TTC549 (cell line): ENCODE measurements at regions not wholly inside any gene's neighbourhood (a gene's known extent, or its start where the extent isn't known, plus 50 kb on each side); places are given as distances from the start of the nearest gene placed in this dataset.

ENCODE experiments used
- FAIRE-seq: peaks from 2 replicates; lab custom pipeline; 2012; peaks lifted over from hg19 to GRCh38; lab: Jason Lieb, UNC

GRCh38 chr6:166009385-166010031, 158.1 kb downstream of the TBXT start:
- FAIRE-seq: no peak

GRCh38 chr6:166008441-166009369, 158.9 kb downstream of the TBXT start:
- FAIRE-seq: no peak

DNA sequence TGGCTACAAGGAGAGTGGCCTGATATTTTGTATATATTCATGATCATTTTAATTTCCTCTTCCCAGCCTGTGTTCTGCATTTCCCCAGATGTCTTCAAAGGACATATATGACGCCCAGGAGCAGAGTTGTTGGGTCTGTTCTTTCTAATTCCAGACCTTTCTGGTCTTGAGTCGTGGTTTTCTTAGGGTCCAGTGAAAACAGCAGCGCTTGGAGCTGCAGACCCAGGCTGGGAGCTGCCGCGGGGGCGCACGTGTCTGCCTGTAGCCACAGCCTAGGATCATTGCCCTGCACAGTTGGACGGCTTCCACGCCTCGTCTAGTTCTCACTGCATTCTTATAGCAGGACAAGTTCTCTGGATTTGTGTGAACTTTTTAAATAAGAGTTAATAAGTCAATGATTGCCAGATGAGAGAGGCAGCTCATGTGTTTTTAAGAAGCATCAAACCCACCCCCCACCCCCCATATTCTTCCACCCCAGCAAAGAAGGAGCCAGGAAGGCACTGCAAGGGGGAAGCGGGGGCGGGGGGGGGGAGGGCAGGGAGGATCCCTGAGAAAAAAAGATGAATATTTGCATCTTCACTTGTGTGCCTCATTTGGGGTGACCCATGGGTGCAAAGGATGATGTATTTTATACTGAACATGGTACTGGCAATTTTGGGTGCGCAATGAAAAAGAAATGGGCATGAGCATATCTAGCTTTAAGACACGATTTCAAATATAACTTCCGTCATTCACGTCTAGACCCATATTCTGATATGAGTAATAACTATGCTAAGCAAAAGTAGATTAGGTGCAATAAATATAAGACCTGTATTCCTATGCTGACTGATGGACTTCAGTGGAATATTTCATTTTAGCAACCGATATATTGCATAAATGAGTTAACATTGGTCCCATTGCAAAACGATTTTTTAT, 160.0 kb downstream of the TBXT start:
- FAIRE-seq: no peak

DNA sequence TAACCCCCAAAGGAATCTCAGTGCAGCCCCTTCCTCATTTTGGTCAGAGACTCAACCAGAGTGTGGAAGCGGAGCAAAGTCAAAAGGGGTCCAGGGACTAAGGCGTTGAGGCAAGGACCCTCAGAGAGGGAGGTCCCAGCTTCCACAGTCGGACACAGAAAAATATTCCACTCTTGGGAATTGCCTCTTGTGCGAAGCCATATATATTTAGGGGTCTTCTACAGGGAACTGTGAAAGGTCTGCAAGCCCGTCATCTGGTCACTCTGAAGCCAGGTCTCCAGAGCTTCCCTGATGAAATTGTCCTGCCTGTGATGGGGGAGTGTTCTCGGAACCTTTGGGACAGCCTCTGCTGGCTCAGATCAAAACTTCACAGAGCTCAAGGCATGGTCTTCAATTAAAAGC, 160.8 kb downstream of the TBXT start:
- FAIRE-seq: no peak

GRCh38 chr6:166005944-166006899, 161.4 kb downstream of the TBXT start:
- no peak for FAIRE-seq

GRCh38 chr6:166005401-166005943, 162.2 kb downstream of the TBXT start:
- FAIRE-seq: no peak

DNA sequence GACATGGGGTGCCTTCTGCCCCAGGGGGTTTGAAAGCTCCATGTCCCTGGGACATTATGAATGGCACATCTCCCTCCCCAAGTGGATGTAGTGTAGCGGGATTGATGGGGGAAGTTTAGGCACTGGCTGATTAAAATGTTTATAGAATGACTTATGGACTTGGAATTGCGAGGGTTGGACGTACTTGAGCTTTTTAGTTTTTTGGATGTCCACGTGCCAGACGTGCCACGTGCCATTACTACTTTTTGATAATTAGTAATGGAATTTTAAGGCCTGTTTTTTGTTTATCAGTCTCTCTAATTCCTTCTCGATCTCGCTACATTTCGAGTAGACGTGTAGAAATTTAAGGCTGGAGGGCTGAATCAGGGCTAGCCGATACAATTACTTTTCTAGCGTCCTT, 162.8 kb downstream of the TBXT start:
- FAIRE-seq: no peak

- FAIRE-seq: no peak
Measured at GRCh38 chr6:166004471-166004870, 163.2 kb downstream of the TBXT start.

GRCh38 chr6:166003569-166003968, 164.1 kb downstream of the TBXT start:
- no peak for FAIRE-seq

DNA sequence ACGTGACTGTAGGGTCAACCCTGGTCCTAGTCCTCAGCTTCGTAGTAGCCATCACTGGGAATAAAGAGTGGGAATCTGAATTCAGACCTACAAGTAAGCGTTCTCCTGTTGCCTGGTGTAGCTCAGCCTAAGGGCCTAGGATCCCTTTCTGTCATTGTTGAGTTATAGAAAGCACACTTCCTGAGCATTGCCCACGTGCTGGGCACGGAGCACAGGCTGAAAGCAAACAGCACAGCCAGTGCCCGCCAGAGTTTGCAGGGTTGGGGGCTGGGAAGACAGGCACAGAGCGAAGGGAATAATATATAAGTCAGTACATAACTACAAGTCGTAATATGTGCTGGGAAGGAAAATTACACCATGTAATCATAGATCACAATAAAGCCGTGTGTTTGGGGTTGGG, 166.3 kb downstream of the TBXT start:
- FAIRE-seq: no peak

GRCh38 chr6:165999279-165999678, 168.4 kb downstream of the TBXT start:
- no peak for FAIRE-seq

DNA sequence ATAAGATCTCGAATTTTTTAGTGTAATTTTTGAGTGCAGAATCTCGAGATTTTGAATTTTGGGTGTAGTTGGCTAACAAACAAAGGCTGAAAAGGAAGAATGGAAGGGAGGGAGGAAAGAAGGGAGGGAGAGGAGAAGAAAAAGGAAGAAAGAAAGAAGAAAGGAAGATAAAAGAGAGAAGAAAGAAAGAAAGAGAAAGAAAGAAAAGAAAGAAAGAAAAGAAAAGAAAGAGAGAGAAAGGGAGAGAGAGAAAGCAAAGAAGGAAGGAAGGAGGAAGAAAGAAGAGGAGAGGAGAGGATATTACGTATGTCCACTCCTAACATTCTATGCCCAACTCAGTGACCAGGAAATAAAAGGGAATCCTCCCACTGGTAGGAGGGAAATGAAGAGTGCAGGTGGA, 169.6 kb downstream of the TBXT start:
- no peak for FAIRE-seq

- no peak for FAIRE-seq
Measured at GRCh38 chr6:165991341-165991740, 176.3 kb downstream of the TBXT start.

DNA sequence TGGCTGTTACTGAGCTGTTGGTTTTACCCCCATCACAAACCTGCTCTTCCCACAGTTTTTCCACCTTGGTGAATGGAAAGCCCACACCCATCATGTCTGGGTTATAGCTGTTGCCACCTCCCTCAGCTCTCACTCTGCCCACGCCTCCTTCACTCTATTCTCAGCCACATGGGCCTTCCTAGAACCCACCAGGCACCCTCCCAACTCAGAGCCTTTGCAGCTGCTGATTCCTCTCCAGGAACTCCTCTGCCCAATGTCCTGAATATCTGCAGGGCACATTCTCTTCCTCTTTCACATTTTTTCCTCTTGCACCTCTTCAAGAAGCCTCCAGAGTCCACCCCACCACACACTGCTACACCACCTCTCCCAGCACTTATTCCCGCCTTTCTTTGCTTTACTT, 177.4 kb downstream of the TBXT start:
- no peak for FAIRE-seq

DNA sequence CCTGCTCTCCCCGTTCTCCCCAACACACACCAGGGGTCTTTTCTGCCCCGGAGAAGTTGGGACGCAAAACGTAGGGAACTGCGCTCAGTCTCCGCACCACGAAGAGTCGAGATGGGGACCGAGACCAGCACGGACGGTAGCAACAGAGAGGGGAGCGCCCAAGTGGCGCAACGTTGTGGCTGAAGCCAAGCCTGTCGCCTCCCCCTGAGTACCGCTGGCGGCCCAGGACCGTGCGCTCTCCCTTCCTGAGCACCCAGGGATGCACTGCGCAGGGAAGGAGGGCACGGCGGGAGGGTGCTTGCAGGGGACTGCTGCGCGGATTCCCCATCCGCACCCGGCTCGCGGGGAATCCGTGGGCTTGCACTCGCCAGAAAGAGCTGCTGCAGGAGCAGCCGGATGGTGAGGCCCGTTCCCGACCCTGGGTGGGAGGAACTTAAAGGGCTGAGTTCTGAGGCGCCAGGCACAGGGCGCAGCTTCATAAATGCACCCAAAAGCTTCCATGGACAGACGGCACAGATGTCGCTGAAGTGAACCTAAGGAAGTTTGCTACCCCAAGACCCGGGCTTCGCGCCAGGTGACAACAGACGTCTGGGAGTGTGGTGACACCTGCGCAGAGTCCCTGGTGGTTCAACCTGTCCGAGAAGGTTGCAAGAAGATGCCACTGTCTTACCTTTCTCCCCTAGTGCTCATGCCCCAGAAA, 178.7 kb downstream of the TBXT start:
- FAIRE-seq: no peak

DNA sequence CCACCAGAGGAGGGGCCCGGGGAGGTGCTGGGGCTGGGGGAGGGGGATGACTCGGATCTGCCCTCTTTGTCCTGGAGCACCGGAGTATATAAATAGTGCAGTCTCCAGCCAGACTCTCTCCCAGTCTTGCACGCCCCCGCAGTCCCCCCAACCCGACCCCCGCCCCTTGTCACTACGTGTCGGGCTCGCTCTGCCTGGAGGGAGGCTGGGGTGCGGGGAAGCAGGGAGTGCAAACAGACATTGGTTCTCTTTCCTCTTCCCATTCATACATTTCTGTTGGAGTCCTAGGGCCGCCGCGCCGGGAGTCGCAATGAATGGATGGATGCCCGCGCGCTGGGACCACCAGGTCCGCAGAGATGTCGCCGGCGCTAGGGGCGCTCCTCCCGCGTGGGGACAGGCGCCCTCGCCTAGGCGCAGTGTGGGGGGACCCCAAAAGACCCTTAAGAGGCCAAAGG, 179.3 kb downstream of the TBXT start:
- FAIRE-seq: no peak

DNA sequence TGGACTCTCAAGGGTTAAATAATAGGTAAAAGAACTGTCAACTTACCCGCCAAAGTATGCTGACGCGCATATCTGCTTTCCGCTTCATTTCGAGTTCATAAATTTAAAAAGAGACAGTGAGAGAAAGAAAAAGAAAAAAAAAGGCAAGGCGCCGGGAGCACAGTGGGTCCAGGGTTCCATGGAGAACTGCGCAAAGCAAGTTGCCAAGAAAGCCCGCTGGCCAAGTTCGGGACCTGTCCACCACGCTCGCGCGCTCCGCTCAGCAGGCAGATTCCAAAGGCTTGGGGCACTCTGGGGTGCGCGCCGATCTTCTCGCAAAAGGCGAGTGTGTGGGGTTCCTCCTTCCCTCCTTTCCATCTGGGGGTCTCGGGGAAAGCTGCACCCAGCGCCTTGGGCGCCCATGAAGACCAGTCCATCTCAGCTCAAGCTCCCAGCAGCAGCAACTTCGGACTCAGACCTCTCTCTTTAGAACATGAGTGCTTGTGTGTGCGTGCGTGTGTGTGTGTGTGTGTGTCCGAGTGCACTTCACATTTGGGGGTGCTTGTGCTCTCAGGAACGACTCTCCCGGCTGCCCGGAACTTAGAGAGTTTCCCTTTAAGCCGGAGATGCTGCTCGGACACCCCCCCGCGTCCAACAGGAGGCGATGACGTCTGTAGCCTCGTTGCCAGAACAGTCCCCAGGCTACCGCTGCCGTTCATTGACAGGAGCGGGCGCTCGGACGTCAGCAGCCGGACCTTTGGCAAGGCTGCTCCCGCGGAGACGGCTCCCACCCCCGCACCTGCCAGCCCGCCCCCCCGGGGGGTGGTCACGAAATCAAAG, 180.0 kb downstream of the TBXT start:
- FAIRE-seq: no peak

GRCh38 chr6:165986914-165987482, 180.7 kb downstream of the TBXT start:
- FAIRE-seq: no peak

DNA sequence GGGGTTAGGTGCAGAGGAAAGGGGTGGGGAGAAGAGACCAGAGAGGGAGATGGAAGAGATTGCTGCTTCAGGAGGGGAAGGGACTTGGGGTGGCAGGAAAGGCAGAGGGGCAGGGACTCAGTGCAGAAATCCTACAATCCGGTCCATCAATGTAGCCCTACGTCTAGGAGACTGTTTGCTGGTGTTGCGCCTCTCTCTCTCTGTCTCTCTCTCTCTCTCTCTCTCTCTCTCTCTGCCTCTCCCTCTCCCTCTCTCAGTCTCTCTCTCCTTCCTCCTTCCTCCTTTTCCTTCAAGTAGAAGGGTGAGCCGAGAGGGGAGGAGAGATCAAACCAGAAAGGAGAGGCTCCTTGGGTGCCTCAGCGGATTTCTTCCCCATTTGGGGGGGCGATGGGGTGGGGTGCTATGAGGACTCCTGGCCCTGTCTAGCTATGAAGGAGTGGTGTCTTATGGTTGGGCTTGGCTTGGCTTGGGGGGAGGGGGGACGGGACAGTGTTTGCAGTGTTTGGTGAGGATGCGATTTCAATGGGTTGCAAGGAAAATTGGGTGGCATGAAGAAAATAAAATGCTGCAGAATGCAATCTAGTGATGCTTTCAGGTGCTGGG, 181.2 kb downstream of the TBXT start:
- no peak for FAIRE-seq
